NCI-H82 treated with DMSO at 0.1 percent for 48 hours (cell line): ENCODE measurements at regions not wholly inside any gene's neighbourhood (a gene's known extent, or its start where the extent isn't known, plus 50 kb on each side); places are given as distances from the start of the nearest gene placed in this dataset.

Experiments used
- DNase-seq: peaks from one replicate; lab custom pipeline; 2025; ENCODE audit not compliant: unreplicated experiment; lab: John Stamatoyannopoulos, UW

- no peak for DNase-seq
These were observed 56.9 kb upstream of the IVNS1ABP start for GRCh38 chr1:185373813-185374529.

- DNase-seq = no peak
These were observed 52.7 kb upstream of the IVNS1ABP start for GRCh38 chr1:185369786-185370185.

GRCh38 chr1:185368913-185369491, 52.0 kb upstream of the IVNS1ABP start:
- DNase-seq = no peak

GRCh38 chr1:185368313-185368855, 51.3 kb upstream of the IVNS1ABP start:
- no peak for DNase-seq

- no peak for DNase-seq
These were observed 50.2 kb upstream of the IVNS1ABP start for GRCh38 chr1:185367218-185367617.
